MM.1S (cell line): ENCODE measurements at regions not wholly inside any gene's neighbourhood (a gene's known extent, or its start where the extent isn't known, plus 50 kb on each side); places are given as distances from the start of the nearest gene placed in this dataset.

Source experiments
- CTCF ChIP-seq: fragments of 300-600 bp; sonication (generic); IDR thresholded peaks from 2 replicates; pipeline ENCODE4 v1.5.1; 2016; ENCODE audit warnings: antibody characterized with exemption, low read length, mixed read lengths
- EZH2 ChIP-seq: fragments of 300-600 bp; sonication (generic); optimal IDR thresholded peaks from 2 replicates; pipeline ENCODE3; 2017; ENCODE audit warnings: low read depth, mild to moderate bottlenecking, antibody characterized with exemption, low read length, mixed read lengths
- EZH2phosphoT487 ChIP-seq: fragments of 300-600 bp; sonication (generic); IDR thresholded peaks from 2 replicates; pipeline ENCODE4 v1.6.1; 2018; ENCODE audit warnings: antibody characterized with exemption, low read length

GRCh38 chr1:119268879-119269278 lies 99.7 kb upstream of the HAO2 start:
- TF ChIP-seq CTCF, result no peak
- no peak for TF ChIP-seq EZH2
- TF ChIP-seq EZH2phosphoT487, result no peak
